Ovary (tissue), 3 donors: ENCODE measurements at regions not wholly inside any gene's neighbourhood (a gene's known extent, or its start where the extent isn't known, plus 50 kb on each side); places are given as distances from the start of the nearest gene placed in this dataset.

Source experiments
- CTCF ChIP-seq, 3 donors: fragments of 450-650 bp in 2 of 3; fragments of 200-600 bp in 1 of 3; IDR thresholded peaks; one replicate each; pipeline versions ENCODE4 v1.5.1 to v1.8.0; 2016 to 2022; ENCODE audit warnings: antibody characterized with exemption in 3 of 3, mild to moderate bottlenecking in 1 of 3
- POLR2A ChIP-seq: fragments of 450-650 bp; IDR thresholded peaks from one replicate; pipeline ENCODE4 v1.6.1; 2017; ENCODE audit warnings: antibody characterized with exemption, mild to moderate bottlenecking, moderate library complexity
- donor health status: DM: no; HTN: no; CAD: no.

DNA sequence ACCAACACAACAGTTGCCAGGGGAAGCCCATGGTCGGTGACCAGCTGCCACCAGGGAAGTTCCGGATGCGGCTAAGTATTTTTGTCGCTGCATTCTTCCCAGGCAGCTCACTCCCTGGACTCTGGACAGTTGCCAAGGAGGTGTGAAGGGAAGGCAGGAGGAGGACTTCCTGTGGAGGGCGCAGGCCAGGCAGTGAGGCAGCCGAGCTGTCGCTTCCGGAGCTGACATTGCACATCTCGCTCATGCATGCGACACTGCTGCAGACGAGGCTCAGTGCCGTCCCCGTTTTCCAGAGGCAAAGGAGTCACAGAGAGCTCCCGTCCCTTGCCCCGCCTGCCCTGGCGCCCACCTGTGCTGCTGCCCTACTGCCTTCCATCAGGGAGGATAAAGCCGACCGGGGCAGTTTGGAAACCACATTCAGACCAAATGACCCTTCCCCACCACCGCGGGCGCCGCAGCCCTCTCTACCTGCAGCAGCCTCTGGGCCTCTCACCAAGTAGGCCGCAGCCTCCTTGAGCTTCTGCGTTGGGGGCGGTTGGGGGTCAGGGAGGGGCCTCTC lies 81.4 kb downstream of the NENF start:
- TF ChIP-seq CTCF (IDR thresholded peaks at IDR 0.05), result no peak
- no peak for TF ChIP-seq POLR2A
